ENCODE measurements at regions not wholly inside any gene's neighbourhood (a gene's known extent, or its start where the extent isn't known, plus 50 kb on each side); places are given as distances from the start of the nearest gene placed in this dataset.

DNA sequence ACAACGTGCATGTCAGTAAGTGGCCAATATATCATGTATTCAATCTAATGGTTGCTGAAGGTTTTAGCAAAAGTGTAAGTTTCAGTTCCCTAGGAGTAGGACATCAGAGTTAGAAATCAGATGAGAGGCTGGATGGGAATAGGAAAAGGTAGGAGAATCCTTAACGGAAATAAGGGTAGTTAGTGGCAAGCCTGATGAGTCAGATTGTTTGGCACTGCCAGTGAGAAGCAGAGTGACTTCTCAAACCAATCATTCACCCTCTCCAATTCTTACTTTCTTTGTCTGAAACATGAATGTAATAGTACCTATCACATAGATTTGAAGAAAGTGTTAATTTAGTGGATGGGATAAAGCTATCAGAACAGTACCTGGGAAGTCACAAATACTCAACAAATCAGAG is 894.0 kb downstream of the NTRK3 start:
- whole genome bisulfite sequencing (ENCODE audit: missing lambda C conversion rate) = 7% methylated on average over 2 of the region's 2 CpGs
- FAIRE-seq (no peak), ATAC-seq (no peak), DNase-seq (ENCODE audit: low read depth in 1 of 2, low spot score in 1 of 2) (no peak)
- Histone ChIP-seq H3K4me2 (no peak overlapping the region), H3K27ac (no peak overlapping the region), H3K9me3 (no peaks in the 10 kb centered on the region), H3K4me1 (no peaks in the 10 kb centered on the region), H3K4me3 (no peak overlapping the region)
- TF ChIP-seq MAFK (IDR thresholded peaks at IDR 0.05; ENCODE audit: partially characterized antibody) = no peak
- ChIA-PET POLR2A (no interaction called here), CTCF (no interaction called here)

DNA sequence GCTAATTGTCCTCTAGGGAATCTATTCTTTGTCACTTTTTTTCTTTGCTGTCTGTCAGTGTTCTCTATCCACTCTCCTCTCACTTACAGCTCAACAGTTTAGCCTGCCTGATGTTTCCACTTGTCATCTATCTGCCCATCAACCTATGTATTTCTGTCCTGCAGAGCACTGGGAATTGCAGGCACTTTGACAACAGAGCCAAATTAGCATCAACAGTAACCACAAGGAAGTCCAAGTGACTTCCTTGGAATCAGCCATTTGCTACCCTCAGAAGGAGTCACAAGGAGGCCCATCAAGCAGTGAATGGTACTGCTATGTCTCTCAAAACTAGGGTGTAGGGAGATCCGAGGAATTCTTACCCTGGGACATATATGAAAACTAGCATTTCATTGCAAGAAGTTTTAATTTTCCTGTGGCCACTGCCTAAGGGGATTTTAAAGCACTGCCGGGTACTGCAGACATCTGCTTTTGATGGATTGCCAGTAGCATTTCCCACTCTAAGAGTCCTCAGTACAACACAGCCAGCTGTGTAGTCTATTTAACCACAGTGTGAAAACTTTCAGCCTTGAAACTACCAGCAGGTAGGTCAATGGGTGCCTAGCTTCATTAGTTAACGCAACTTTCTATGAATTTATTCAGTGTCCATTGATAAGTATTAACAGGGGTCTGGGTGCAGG is 898.8 kb downstream of the NTRK3 start:
- POLR2A ChIA-PET = no interaction called here

DNA sequence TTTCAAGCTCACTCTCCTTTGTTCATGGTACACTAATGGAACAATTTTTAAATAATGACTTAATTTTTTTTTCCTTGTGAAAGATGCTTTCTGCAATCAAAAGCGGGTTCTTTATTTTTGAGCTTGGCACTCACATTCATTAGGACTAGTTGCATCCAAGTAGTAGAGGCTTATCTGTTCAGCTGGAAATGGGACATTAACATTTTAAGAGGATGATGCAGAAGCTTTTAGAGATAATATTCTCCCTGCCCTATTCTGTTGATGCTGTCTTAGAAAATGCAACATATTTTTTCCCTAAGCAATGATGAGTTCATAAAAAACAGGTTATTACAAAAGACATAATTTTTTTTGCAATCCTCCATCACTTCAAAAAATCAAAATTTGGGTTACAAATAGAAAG is 900.6 kb downstream of the NTRK3 start:
- TF ChIP-seq, protein P1, sequence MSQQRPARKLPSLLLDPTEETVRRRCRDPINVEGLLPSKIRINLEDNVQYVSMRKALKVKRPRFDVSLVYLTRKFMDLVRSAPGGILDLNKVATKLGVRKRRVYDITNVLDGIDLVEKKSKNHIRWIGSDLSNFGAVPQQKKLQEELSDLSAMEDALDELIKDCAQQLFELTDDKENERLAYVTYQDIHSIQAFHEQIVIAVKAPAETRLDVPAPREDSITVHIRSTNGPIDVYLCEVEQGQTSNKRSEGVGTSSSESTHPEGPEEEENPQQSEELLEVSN (IDR thresholded peaks at IDR 0.05; ENCODE audit: borderline replicate concordance, low read depth) = no peak
- TF ChIP-seq ZFP36 (IDR thresholded peaks at IDR 0.05; ENCODE audit: borderline replicate concordance, partially characterized antibody) (no peak), CBX8 (IDR thresholded peaks at IDR 0.05) (no peak), SMC3 (IDR thresholded peaks at IDR 0.05) (no peak), POLR2AphosphoS2 (conservative IDR thresholded peaks at IDR 0.05; ENCODE audit: low read length) (no peak), POLR2A (IDR thresholded peaks at IDR 0.05; ENCODE audit: low read length) (no peak), TFCP2L1 (CRISPR knock-in tag; IDR thresholded peaks at IDR 0.05) (no peak), ZNF302 (CRISPR knock-in tag; IDR thresholded peaks at IDR 0.05) (no peak), KDM1A (IDR thresholded peaks at IDR 0.05; ENCODE audit: low read depth) (no peak), ESRRA (IDR thresholded peaks at IDR 0.05; ENCODE audit: borderline replicate concordance, low read length) (no peak), BHLHE40 (IDR thresholded peaks at IDR 0.05; ENCODE audit: low read depth, low read length) (no peak), HOXA7 (CRISPR knock-in tag; IDR thresholded peaks at IDR 0.05) (no peak)
- TF ChIP-seq, protein P2, sequence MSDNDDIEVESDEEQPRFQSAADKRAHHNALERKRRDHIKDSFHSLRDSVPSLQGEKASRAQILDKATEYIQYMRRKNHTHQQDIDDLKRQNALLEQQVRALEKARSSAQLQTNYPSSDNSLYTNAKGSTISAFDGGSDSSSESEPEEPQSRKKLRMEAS (IDR thresholded peaks at IDR 0.05) = no peak
- TF ChIP-seq, protein P3, sequence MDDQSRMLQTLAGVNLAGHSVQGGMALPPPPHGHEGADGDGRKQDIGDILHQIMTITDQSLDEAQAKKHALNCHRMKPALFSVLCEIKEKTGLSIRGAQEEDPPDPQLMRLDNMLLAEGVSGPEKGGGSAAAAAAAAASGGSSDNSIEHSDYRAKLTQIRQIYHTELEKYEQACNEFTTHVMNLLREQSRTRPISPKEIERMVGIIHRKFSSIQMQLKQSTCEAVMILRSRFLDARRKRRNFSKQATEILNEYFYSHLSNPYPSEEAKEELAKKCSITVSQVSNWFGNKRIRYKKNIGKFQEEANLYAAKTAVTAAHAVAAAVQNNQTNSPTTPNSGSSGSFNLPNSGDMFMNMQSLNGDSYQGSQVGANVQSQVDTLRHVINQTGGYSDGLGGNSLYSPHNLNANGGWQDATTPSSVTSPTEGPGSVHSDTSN (IDR thresholded peaks at IDR 0.05) = no peak
- POLR2A ChIA-PET = no interaction called here
- Histone ChIP-seq H3K4me3 (no peak overlapping the region), H3K4me1 (peaks cover 5% of the 10 kb centered on the region; the same call in 1 of the 3 replicates), H3K27ac (no peak overlapping the region), H3K9me3 (no peaks in the 10 kb centered on the region), H3K4me2 (no peak overlapping the region)
- CTCF ChIA-PET = no interaction called here
- ATAC-seq = no peak
- FAIRE-seq = no peak
- 30% methylated on average over 1 of the region's 1 CpG for WGBS (ENCODE audit: missing lambda C conversion rate)
- no peak for DNase-seq (ENCODE audit: low read depth in 1 of 2, low spot score in 1 of 2)

More for the DNA sequence above, 898.8 kb downstream of the NTRK3 start:
- Histone ChIP-seq H3K4me1 (peaks cover 5% of the 10 kb centered on the region; the same call in 1 of the 3 replicates), H3K9me3 (no peaks in the 10 kb centered on the region), H3K4me2 (no peak overlapping the region), H3K27ac (no peak overlapping the region), H3K4me3 (no peak overlapping the region)
- TF ChIP-seq ZFP36 (IDR thresholded peaks at IDR 0.05; ENCODE audit: borderline replicate concordance, partially characterized antibody) (no peak), POLR2A (IDR thresholded peaks at IDR 0.05; ENCODE audit: low read length) (no peak), FOSL2 (IDR thresholded peaks at IDR 0.05) (no peak), FOSL2 (CRISPR knock-in tag; IDR thresholded peaks at IDR 0.05) (no peak), JUNB (IDR thresholded peaks at IDR 0.05) (no peak), FOSB (CRISPR knock-in tag; IDR thresholded peaks at IDR 0.05) (no peak), GATA3 (IDR thresholded peaks at IDR 0.05; ENCODE audit: borderline replicate concordance) (no peak), TP53 (CRISPR knock-in tag; IDR thresholded peaks at IDR 0.05) (no peak), HOXB13 (CRISPR knock-in tag; IDR thresholded peaks at IDR 0.05; ENCODE audit: low read depth) (no peak), NFE2L2 (conservative IDR thresholded peaks at IDR 0.05; ENCODE audit: low read length) (no peak), ZSCAN20 (CRISPR knock-in tag; IDR thresholded peaks at IDR 0.05) (no peak), MAFK (IDR thresholded peaks at IDR 0.05; ENCODE audit: partially characterized antibody) (no peak)
- TF ChIP-seq, protein P4, sequence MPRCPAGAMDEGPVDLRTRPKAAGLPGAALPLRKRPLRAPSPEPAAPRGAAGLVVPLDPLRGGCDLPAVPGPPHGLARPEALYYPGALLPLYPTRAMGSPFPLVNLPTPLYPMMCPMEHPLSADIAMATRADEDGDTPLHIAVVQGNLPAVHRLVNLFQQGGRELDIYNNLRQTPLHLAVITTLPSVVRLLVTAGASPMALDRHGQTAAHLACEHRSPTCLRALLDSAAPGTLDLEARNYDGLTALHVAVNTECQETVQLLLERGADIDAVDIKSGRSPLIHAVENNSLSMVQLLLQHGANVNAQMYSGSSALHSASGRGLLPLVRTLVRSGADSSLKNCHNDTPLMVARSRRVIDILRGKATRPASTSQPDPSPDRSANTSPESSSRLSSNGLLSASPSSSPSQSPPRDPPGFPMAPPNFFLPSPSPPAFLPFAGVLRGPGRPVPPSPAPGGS (IDR thresholded peaks at IDR 0.05) = no peak
- TF ChIP-seq, protein P3 (IDR thresholded peaks at IDR 0.05) = no peak
- TF ChIP-seq, protein P5, sequence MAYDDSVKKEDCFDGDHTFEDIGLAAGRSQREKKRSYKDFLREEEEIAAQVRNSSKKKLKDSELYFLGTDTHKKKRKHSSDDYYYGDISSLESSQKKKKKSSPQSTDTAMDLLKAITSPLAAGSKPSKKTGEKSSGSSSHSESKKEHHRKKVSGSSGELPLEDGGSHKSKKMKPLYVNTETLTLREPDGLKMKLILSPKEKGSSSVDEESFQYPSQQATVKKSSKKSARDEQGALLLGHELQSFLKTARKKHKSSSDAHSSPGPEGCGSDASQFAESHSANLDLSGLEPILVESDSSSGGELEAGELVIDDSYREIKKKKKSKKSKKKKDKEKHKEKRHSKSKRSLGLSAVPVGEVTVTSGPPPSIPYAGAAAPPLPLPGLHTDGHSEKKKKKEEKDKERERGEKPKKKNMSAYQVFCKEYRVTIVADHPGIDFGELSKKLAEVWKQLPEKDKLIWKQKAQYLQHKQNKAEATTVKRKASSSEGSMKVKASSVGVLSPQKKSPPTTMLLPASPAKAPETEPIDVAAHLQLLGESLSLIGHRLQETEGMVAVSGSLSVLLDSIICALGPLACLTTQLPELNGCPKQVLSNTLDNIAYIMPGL (CRISPR knock-in tag; IDR thresholded peaks at IDR 0.05; ENCODE audit: borderline replicate concordance) = no peak
- CTCF ChIA-PET = interaction anchor here (1.1 to 1.2 kb wide), 2 partner anchors 9 to 48 kb away, joined by 3 to 4 read pairs; no protein-coding TSS in a partner anchor
- DNase-seq (ENCODE audit: low read depth in 1 of 2, low spot score in 1 of 2) (no peak), FAIRE-seq (no peak), ATAC-seq (no peak)
- WGBS (ENCODE audit: missing lambda C conversion rate) = 37% methylated on average over 3 of the region's 3 CpGs
